ENCODE measurements at regions not wholly inside any gene's neighbourhood (a gene's known extent, or its start where the extent isn't known, plus 50 kb on each side); places are given as distances from the start of the nearest gene placed in this dataset.

DNA sequence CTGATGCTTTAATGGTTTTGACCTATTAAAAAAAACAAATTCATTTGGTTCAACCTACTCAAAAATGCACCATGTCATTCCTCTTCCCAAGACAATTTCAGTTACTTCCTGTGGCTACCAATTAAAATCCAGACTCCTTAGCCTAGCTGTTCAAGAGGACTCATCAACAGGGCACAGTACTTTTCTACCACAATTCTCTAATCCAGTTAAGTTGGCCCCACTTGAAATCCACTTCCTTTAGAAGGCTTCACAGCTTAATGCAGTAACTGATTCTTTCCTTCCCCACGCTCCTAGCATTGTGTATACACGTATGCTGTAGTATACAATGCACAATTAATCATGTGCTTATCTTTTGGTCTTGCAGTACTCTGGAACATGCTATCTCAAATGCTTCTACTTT lies 129.8 kb downstream of the UGT8 start:
- DNase-seq (ENCODE audit: low read depth, low spot score): no peak

DNA sequence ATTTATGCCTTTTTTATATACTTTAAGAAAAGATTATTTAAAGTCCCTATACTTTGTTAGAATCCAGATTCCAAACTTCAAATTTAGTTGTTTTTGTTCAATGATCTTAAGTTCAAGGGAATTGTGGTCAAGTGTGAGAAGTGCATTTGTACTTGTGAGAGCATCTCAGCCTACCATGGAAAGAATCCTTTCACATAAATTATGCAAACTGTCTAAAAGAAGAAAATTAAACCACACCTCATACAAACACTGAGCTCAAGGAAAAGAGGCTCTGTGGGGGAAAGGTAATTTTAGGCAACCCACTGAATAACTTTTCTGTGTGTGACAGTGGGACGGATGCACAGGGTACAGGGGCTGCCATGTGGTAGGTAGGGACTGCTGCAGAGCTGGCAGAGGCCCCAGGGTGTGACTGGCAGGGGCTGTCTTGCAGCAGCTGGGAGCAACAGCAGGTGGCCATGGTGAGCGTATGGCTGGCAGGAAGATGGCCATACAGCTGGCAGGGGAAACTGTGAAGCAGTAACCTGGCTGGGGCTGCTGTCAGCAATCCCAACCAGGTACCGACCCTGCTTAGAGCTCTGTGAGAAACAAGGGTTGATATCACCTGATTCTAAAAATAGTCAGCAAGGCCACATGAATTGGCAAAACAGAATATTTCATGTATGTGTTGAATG lies 130.6 kb downstream of the UGT8 start:
- DNase-seq (ENCODE audit: low read depth, low spot score): no peak

- DNase-seq (ENCODE audit: low read depth, low spot score): peak; percentile 26
Observed at GRCh38 chr4:114734594-114734993, 136.0 kb downstream of the UGT8 start.

DNA sequence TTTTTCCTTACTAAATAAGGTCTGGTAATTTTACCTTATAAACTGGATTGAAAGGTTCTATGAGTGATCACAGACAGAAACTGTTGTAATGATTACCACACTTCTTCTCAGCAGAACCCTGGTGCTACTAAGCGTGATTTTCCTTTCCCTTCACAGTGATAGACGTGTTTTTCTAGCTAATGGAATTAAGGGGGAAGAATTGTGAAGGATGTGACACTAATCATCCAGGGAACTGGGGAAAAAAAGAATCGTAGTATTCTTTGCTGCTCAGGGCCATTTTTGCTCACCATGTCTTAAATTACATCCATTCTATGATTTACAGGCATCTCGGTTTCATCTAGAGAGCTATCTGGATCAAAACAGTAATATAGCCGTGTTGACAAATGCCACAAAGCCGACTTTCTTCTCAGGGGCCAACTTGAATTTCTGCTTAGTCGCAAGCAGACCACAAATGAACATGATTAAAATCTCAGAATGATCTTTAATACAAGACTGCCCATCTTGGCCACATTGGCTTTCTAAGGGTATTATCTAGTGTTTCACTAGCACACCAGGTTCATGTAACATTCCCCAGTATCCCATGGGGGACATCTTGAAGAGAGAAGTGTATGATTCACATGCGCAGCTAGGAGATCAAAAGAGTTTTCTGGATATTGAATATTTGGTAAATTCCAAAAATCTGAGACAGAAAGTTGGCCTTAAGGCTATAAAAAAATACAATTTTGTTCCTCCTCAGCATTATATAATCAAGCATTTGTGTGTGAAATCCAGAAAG lies 154.0 kb downstream of the UGT8 start:
- DNase-seq (ENCODE audit: low read depth, low spot score): no peak

- no peak for DNase-seq (ENCODE audit: low read depth, low spot score)
Observed at GRCh38 chr4:114754616-114755015, 156.0 kb downstream of the UGT8 start.

- no peak for DNase-seq (ENCODE audit: low read depth, low spot score)
Observed at GRCh38 chr4:114758066-114758465, 159.5 kb downstream of the UGT8 start.

DNA sequence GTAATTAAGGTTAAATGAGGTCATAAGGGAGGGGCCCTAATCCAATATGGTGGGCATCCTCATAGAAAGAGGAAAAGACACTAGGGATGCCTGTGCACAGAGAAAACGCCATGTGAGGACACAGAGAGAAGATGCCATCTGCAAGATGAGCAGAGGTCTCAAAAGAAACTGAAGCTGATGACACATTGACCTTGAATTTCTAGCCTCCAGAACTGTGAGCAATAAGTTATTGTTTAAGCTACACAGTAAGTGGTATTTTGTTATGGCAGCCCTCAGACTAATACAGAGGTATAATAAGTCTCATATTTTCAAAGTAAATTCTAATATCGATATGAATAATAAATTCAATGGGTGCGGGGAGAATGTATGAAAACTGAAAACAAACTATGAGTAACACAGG lies 169.9 kb downstream of the UGT8 start:
- DNase-seq (ENCODE audit: low read depth, low spot score): no peak

DNA sequence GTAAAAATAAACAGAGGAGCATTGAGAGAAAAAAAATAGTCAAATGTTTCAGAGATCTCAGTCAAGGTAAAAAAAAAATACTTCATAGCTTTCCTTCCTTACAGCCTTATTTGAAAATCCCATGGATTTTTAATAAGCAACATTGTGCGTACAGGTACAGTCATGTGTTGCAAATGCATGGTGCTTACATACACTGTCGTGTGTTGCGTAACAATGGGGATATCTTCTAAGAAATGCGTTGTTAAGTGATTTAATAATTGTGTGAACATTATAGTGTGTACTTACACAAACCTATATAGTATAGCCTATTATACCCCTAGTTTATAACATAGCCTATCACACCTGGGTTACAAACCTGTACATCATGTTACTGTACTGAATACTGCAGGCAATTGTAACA lies 172.0 kb downstream of the UGT8 start:
- DNase-seq (ENCODE audit: low read depth, low spot score): no peak

DNA sequence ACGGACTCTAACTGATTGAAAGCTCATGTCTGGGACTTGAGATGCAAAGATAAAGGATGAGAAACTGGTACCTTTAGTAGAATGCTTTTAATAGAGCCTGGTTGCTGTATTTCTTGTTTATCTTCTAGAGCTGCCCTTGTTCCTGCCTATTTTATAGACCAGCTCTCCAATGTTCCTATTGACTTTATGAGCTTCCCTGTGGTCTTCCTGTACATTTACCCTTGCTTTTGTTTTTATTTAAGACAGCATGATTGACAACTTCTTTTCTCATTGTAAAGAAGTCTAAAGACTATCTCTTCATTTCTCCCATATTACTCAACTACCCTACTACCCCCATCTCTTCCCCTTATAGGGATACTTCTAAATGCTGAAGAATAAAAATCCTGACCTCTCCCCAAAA lies 174.7 kb downstream of the UGT8 start:
- no peak for DNase-seq (ENCODE audit: low read depth, low spot score)

Measured in ELF-1 (cell line).